G401 (cell line): ENCODE measurements at regions not wholly inside any gene's neighbourhood (a gene's known extent, or its start where the extent isn't known, plus 50 kb on each side); places are given as distances from the start of the nearest gene placed in this dataset.
"Not testable (repeated sequence)": the region's sequence is repeated elsewhere in the genome, so short reads cannot be mapped to it uniquely, and the experiment has no call there.

Source experiments
- DNase-seq: peaks from one replicate; pipeline ENCODE4 v3.0.0-alpha.2; 2015; ENCODE audit warnings: low spot score
- in situ Hi-C: cut with HindIII; loops from 2 replicates; pipeline ENCODE4 v1.10.0; 2016; ENCODE audit warnings: low sequenced_read_pairs, mixed read lengths

DNA sequence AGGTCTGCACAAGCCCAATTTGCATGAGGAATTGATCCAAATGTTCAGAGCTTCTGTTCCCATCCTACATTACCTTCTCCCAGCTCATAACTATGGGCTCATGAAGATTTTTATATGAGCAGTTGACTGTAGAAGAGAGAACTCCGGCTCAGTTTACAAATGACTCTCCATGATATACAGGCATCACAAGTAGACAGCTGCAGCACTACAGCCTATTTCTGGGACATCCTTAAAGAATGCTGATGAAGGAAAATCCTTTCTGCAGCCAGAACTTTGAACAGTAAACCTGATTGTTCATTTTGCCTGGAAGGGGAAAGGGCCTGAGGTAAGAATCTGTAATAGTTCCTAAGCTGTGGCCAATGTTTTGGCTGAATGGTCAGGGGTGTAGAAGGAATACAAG lies 174.1 kb upstream of the CXCL13 start:
- in situ Hi-C loops, result no loop called here
- no peak for DNase-seq

DNA sequence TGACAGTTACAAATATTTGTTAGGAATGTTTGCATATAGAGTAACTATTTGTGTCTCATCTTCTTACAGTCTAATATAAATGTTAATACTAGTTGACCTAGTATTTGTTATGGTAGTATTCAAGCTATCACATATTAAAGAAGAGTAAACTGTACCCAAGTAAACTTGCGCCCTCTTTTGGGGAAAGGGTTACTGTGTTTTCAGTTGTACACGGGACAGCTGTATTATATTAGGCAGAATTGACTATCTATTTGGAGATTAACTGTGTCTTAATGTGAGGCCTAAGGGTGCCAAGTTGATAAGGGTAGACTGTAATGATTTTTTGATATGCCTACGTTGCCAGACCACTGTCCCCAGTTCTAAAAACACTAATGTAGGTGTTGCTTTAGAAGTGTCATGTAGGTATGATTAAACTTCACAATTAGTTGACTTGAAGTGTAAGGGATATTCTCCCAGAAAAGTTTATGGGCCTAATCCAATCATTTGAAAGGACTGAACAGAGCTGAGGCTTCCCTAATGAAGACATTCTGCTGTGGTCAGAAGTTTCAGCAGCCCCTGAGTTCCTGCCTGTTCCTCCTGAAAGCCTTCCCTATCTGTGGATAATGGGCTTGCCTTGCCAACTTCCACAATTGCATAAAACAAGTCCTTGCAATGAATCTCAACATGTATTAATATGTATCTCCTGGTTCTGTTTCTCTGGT lies 172.8 kb upstream of the CXCL13 start:
- in situ Hi-C loops, result no loop called here
- DNase-seq, result no peak

DNA sequence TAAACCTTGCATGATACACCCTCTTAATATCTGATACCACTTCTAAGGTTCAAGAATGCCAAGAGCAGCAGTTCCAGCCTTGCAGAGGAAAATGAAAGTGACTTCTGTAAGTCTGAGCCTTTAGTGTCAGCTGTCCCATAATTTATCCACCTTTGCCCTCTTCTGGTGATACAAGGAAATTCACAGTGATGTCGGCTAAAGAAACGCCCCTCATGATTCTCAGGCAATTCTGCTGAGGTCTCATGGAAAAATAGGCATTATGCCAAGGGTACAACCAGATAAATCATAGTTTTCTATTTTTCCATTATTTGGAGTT lies 172.2 kb upstream of the CXCL13 start:
- peak; percentile 42 for DNase-seq
- in situ Hi-C loops, result no loop called here

DNA sequence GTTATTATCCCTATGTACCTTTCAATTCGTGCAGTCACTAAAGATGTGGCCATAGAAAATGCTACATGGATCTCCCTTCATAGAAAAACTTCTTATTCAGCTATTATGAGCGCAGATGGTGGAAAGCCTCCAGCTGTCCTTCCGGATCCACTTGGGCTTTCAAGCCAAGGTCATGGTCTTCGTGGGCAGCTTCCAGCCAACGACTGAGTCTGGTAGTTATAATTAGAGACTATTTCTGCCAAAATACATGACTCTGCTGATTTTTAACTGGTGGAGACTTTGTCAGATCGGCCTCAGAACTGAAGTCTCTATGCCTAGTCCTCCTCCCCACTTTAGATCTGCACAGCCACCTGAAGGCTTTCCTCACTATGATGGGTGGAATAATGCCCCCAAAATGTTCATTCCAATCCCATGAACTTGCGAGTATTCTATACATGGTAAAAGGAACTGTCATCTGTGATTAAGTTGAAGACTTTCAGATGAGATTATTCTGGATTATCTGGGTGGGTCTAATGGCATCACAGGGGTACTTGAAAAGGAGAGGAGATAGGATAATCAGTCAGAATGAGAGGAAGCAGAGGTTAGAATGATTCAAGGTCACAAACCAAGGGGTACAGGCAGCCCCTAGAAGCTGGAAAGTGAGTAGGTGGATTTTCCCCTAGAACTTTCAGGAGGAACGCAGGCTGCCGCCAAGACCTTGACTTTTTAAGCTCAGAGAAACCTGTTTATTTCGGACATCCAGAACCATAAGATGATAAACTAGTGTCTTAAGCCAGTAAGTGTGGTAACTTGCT lies 171.1 kb upstream of the CXCL13 start:
- DNase-seq, result peak; percentile 18
- in situ Hi-C loops, result no loop called here

DNA sequence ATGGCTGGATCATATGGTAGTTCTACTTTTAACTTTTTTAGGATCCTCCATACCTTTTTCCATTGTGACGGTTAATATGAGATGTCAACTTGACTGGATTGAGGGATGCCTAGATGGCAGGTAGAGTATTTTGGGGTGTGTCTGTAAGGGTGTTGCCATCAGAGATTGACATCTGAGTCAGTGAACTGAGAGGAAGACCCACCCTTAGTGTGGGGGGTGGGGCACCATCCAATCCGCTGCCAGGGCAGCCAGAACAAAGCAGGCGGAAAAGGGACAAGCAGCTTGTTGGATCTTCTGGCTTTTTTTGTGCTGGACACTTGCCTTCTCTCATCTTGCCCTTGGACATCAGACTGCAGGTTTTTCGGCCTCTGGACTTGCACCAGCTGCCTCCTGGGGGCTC lies 168.5 kb upstream of the CXCL13 start:
- DNase-seq, result no peak
- in situ Hi-C loops, result no loop called here

DNA sequence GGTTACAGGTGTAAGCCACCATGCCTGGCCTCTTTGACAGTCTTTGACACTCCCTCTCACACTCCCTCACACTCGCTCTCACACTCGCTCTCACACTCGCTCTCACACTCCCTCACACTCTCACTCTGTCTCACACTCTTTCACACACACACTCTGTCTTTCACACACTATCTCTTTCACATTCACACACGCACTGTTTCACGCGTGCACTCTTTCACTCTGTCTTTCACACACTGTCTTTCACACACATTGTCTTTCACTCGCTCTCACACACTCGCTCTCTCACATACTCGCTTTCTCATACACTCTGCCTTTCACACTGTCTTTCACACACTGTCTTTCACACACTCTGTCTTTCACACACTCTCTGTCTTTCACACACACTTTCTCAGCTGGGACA lies 167.1 kb upstream of the CXCL13 start:
- DNase-seq, result no peak
- in situ Hi-C loops, result no loop called here

DNA sequence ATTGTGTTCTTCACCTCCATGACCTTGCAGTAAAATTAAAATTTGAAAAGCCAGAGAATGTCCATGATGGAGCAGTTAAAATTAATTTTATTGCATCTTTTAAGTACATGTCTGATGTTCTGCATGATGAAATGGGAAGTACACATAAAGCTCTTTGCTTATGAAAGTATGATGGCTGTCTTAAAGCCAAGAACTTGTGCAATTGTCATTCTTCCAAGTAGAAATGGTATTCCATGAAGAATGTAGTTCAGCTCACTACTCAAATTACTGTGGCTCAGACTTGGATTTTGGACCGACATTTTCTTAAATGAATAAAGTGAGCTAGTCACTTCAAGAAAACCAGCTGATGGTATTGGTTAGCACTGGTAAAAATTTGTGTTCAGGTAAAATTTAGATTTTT lies 161.7 kb upstream of the CXCL13 start:
- in situ Hi-C loops, result no loop called here
- no peak for DNase-seq

DNA sequence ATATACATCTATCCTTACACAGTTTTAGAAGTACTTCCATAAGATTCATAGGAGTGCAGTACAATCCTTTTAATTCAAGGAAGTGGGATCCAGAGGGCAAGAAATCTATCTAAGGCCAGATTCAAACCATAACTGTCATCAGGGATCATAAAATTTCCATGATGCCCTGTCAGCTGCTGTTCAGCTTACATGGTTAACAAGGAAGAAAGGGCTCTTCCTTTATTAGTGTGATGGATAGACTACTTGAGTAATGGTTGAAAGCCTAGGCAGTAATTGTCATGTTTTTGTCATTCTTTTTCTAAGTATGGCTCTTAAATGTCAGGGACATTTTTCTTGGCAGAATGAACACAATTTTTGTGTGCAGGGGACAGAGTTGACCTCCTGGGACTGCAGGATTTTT lies 159.8 kb upstream of the CXCL13 start:
- no peak for DNase-seq
- in situ Hi-C loops, result no loop called here

DNA sequence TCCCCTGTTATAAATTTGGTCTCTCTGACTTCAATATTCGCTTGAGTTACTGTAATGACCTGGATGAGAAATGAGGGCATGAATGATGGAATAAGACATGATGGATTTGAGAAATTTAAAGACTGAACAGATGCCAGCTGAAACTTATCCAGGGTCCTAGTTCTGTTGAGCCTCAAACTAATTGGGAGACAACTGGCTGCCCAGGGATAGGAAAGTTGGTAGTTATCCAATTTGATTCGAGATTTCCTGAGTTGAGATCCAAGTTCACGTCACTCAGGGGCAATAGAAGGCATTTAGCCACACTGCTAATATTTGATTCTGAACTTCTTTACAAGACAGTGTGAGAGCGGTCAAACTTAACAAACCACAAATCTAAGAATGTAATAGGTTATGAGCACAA lies 159.0 kb upstream of the CXCL13 start:
- no peak for DNase-seq
- in situ Hi-C loops, result no loop called here

DNA sequence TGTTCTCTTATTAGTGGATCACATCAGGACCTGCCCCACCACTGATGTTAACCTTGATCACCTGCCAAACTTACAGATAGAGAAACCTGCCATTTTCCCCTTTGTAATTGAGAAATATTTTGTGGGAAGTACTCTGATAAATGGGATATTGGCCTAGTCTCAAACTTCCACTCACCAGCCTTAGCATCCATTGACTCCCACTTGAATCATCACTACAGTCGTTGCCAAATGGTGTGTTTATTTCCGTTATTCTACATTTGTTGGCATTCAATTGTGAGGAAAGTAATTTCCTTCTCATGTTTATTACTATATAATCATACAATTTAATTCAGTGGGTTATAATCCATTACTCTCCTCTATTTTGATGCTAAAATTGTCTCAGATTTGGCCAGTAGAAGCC lies 156.4 kb upstream of the CXCL13 start:
- in situ Hi-C loops, result no loop called here

DNA sequence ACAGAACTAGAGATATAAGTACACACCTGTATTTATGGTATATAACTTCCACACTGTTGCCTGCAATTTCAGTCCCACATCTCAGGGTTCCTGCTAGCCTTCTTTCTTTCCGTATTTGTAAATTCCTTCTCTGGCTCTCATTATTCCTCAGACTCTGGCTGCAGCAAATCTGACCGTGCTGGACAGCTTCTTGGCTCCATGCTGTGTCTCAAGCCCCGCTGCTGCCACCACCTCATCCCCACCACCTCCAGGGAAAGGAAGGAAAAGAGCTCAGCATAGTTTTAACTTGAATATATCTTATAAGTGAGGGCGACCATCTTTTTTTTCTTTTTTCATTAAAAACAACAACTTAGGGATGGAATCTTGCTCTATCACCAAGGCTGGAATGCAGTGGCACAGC lies 155.6 kb upstream of the CXCL13 start:
- in situ Hi-C loops, result no loop called here
- DNase-seq, result no peak

More for the DNA sequence above, 156.4 kb upstream of the CXCL13 start:
- DNase-seq, result no peak

DNA sequence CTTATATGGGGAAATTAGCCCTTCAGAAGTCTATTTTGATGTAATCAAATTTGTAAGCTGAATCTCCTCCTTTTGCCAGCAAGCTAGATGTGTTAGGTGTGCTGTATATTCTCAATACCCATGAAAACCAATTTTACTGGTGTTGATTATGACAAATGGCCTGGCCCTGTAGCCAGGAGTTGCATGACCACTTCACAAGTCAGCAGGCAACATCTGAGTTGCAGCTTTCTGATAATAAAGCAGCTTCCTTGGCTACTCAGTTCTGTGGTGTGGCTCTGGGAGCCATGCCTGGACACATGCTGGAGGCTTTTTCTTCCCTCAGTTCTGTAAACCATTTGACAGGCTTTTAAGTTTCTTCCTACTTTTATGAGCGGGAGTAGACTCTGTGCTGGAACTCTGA lies 154.1 kb upstream of the CXCL13 start:
- no peak for DNase-seq
- in situ Hi-C loops, result no loop called here

DNA sequence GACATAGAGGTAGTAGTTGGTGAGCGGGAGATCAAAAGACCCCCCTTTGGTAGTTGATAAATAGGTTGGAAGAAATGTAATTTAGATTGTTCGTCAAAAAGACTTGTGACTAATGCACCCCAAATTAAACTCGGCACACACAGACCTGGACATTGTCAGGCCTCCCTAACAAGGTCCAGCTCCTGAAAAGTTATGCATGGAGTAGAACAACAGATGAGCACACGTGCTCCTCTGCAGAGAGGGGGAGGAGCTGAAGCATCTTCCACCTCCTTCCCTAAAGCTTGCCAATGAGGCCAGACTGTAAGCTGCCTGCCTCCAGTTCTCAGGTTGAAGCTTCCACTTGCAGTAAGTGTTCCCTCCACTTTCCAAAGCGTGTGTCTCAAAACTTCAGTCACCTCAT lies 153.5 kb upstream of the CXCL13 start:
- in situ Hi-C loops, DNase-seq: not testable (repeated sequence)

DNA sequence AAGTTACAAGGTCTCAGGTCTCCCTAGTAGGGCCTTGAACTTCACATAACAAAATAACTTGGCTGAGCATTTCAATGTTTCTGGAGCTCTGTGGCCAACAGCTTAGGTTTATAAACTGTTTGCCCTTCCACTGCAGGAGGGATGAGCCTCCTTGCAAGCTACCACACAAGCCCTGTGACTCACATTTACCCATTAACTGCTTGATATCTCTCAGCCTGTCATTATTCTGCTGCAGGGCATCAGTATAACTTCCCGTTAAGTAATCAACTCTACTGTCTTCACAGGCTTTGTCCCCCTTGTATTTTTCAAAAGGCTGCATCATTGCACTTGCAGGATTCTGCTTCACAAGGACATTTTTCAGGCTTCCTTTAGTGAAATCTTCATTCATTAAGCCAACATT lies 151.7 kb upstream of the CXCL13 start:
- in situ Hi-C loops, result no loop called here
- DNase-seq, result no peak

DNA sequence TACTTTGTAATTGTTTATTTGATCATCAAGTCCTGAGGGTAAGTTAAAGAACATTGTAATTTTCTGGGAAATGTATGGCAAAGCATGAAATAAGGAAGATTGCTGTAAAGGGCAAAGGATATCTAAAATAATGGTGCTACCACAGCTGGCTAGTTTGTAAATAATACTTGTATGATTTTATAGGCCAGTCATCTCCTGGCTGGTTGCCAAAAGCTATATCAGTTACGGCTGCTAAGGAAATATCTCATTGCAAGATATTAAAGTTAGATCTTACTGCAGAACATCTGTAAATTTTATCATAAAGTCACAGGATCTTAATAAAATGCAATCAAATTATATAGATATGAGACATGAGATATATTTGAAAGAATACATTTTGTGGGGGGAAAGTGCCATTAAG lies 150.8 kb upstream of the CXCL13 start:
- in situ Hi-C loops, result no loop called here
- no peak for DNase-seq

DNA sequence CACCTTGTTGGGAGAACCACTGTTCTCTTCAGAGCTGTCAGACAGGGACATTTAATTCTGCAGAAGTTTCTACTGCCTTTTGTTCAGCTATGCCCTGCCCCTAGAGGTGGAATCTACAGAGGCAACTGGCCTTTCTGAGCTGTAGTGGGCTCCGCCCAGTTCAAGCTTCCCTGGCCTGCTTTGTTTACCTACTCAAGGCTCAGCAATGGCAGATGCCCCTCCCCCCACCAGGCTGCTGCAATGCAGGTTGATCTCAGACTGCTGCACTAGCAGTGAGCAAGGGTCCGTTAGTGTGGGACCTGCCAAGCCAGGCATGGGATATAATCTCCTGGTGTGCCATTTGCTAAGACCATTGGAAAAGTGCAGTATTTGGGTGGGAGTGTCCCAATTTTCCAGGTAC lies 141.5 kb upstream of the CXCL13 start:
- DNase-seq, in situ Hi-C loops: not testable (repeated sequence)

DNA sequence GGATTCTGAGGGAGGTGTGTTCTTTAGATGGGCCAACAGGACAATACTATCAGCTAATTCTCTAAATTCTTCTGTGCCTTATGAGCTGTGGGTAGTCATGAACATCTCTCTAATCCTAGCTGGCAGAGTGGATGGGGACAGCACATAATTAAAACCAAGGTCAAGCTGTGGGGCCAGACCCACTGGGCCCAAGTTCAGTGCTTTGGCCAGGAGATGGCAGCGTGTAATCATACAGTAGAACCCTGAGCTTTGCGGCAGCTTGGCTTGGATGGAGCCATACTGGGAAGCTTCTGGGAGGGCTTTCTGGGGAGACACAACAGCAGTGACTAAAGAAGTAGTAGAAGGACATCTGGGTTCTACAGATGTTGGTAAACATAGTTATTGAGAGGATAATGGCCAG lies 140.3 kb upstream of the CXCL13 start:
- in situ Hi-C loops, result no loop called here
- no peak for DNase-seq

DNA sequence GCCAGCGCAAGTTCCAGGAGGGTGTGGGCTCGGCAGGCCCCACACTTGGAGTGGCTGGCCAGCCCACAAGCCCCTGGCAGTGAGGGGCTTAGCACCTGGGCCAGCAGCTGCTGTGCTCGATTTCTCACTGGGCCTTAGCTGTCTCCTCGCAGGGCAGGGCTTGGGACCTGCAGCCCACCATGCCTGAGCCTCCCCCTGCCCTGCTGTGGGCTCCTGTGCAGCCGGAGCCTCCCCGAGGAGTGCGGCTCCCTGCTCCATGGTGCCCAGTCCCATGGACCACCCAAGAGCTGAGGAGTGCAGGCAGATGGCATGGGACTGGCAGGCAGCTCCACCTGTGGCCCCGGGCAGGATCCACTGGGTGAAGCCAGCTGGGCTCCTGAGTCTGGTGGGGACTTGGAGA lies 139.2 kb upstream of the CXCL13 start:
- DNase-seq, result no peak
- in situ Hi-C loops, result no loop called here

DNA sequence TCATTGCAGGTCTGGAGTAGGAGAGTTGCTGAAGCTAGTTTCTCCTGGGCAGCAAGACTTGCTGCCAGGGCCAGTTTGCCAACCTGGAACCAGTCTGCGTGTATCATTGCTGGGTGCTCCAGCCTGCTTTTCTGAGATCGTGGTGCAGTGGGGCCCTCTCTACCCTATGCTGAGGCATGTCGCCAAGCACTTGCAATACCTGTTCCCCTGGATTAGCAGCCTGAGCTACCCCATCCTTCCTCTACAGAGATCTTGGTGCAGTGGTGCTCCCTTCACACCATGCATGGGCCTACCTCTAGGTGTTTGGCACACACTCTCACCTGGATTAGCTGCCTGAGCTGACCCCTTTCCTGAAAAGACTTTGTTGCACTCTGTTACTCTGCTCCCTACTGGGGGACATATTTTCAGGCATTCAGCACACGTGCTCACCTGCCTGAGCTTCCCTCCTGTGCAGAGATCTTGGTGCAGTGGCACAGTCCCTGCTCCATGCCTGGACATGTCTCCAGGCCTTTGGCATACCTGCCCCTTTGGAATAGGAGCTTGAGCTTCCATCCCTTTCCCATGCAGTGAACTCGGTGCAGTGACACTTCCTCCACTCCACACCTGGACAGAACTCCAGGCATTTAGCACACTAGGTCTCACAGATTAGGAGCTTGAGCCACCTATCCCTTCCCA lies 133.7 kb upstream of the CXCL13 start:
- in situ Hi-C loops, result no loop called here
- DNase-seq, result no peak

DNA sequence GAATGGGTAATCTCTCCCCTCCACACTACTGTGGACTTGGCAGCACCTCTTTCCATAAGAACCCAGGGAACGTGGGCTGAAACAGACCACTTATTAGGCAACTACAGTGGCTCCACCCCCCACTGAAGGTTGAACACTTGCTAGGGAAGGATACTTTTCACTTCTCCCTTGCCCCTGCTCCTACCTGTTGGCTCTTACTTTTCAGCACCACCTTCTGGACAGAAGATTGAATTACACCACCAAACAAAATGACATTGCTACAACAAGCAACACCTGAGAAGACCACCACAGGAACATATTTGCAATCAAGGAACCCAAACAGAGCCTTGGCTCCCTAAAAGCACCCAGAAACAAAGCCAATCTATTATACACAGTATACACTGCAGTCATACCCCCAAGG lies 132.1 kb upstream of the CXCL13 start:
- in situ Hi-C loops, result no loop called here
- no peak for DNase-seq

DNA sequence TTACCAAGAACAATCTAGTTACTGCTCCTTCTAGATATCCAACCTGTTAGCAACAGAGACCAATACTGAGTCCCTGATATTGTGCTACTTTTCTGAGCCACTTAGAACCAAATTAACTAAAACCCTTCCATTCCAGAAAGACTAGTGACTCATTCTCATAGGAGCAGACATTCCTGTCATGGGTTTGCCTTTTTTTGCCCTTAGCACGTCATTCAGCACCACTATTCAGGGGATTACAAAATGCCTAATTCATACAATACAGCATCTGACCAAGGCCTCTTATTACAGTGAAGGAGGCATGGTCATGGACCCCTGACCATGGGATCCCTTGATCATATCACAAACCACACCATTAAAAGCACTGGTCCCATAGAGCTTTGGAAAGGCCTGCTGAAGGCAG lies 123.8 kb upstream of the CXCL13 start:
- DNase-seq, result no peak
- in situ Hi-C loops, result no loop called here
